Neural progenitor cell (in vitro differentiated cells): ENCODE measurements at regions not wholly inside any gene's neighbourhood (a gene's known extent, or its start where the extent isn't known, plus 50 kb on each side); places are given as distances from the start of the nearest gene placed in this dataset.
A peak's percentile ranks its signal among the peaks of the same experiment; 100 is the strongest.

Experiments used
- DNase-seq: peaks from one replicate; pipeline ENCODE4 v3.0.0-alpha.2; 2016; ENCODE audit warnings: low spot score
- H2AFZ ChIP-seq: fragments of 200-600 bp; sonication (generic); replicated peaks from 2 replicates; pipeline ENCODE4 v1.6.1; 2016; ENCODE audit warnings: antibody characterized with exemption
- H3F3A ChIP-seq: fragments of 200-600 bp; sonication (generic); 2 replicates; pipeline ENCODE4 v1.6.1; 2016; ENCODE audit warnings: antibody characterized with exemption, low read depth
- H3K27ac ChIP-seq: fragments of 200-600 bp; sonication (generic); 2 replicates; pipeline ENCODE4 v1.5.1; 2016; ENCODE audit warnings: mild to moderate bottlenecking
- H3K27me3 ChIP-seq: fragments of 200-600 bp; sonication (generic); 2 replicates; pipeline ENCODE4 v1.6.1; 2016; ENCODE audit warnings: mild to moderate bottlenecking, moderate library complexity
- H3K36me3 ChIP-seq: fragments of 200-600 bp; sonication (generic); 2 replicates; pipeline ENCODE4 v1.5.1; 2016
- H3K4me1 ChIP-seq: fragments of 200-600 bp; sonication (generic); 2 replicates; pipeline ENCODE4 v1.6.1; 2016; ENCODE audit warnings: mixed run types
- H3K4me2 ChIP-seq: fragments of 200-600 bp; sonication (generic); 2 replicates; pipeline ENCODE4 v1.6.1; 2016
- H3K4me3 ChIP-seq: fragments of 200-600 bp; sonication (generic); 2 replicates; pipeline ENCODE4 v1.5.1; 2016
- H3K79me2 ChIP-seq: fragments of 200-600 bp; sonication (generic); 2 replicates; pipeline ENCODE4 v1.6.1; 2016; ENCODE audit warnings: low read depth
- H3K9ac ChIP-seq: fragments of 200-600 bp; sonication (generic); 2 replicates; pipeline ENCODE4 v1.6.1; 2016
- H3K9me3 ChIP-seq: fragments of 200-600 bp; sonication (generic); 2 replicates; pipeline ENCODE4 v1.5.1; 2016; ENCODE audit warnings: low read depth
- H4K20me1 ChIP-seq: fragments of 200-600 bp; sonication (generic); 2 replicates; pipeline ENCODE4 v1.6.1; 2016; ENCODE audit warnings: low read depth
- H3K27ac Mint-ChIP-seq: 3 replicates; pipeline ENCODE4 v1.8.0; 2021; ENCODE audit warnings: mixed read lengths
- H3K27me3 Mint-ChIP-seq: 2 replicates; pipeline ENCODE4 v1.8.0; 2022; ENCODE audit warnings: low read depth, mild to moderate bottlenecking, inconsistent platforms, moderate library complexity, mixed read lengths; ENCODE audit not compliant: insufficient read depth
- H3K36me3 Mint-ChIP-seq: 3 replicates; pipeline ENCODE4 v1.8.0; 2021; ENCODE audit warnings: mixed read lengths
- H3K4me1 Mint-ChIP-seq: 3 replicates; pipeline ENCODE4 v1.8.0; 2021; ENCODE audit warnings: mixed read lengths
- H3K4me3 Mint-ChIP-seq: 3 replicates; pipeline ENCODE4 v1.8.0; 2021; ENCODE audit warnings: mild to moderate bottlenecking, moderate library complexity, mixed read lengths
- H3K9me3 Mint-ChIP-seq: 3 replicates; pipeline ENCODE4 v1.8.0; 2020; ENCODE audit warnings: mixed read lengths
- EZH2 ChIP-seq: fragments of 200-600 bp; sonication (generic); IDR thresholded peaks from 2 replicates; pipeline ENCODE4 v1.6.1; 2017; ENCODE audit warnings: antibody characterized with exemption, mild to moderate bottlenecking, moderate library complexity
- EZH2phosphoT487 ChIP-seq: fragments of 200-600 bp; sonication (generic); IDR thresholded peaks from 2 replicates; pipeline ENCODE4 v1.6.1; 2017; ENCODE audit warnings: antibody characterized with exemption
- TF ChIP-seq, protein P1 (sequence below): fragments of 200-600 bp; sonication (generic); IDR thresholded peaks from 2 replicates; pipeline ENCODE4 v1.5.1; 2017; ENCODE audit warnings: antibody characterized with exemption, mild to moderate bottlenecking

DNA sequence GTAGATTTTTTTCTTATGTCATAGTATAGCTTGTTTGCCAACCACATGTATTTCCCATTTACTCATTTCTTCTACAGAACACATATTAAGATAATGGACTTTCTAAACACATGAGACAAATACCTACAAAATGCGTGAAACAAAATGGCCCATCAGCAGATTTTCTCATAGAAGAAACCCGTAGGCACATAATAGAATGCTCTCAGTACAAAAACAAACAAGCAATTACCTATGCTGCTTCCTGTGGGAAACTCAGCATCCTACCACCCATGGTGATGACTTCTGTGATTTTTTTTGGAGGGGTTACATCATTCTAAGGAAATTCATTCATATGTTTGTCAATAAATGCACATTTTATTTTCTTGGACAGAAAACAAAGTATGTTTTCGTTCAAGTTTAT, 343.6 kb downstream of the SPRY1 start:
- peaks cover 6% of the 10 kb centered on the region for H3K4me1 ChIP-seq
- H3K4me3 ChIP-seq, result no peak overlapping the region
- no peaks in the 10 kb centered on the region for H3F3A ChIP-seq
- no peak overlapping the region for H3K27ac Mint-ChIP-seq
- no peaks in the 10 kb centered on the region for H4K20me1 ChIP-seq
- H3K9me3 ChIP-seq, result no peaks in the 10 kb centered on the region
- H3K27ac ChIP-seq, result no peak overlapping the region
- peaks cover 2% of the 10 kb centered on the region for H3K36me3 Mint-ChIP-seq
- no peaks in the 10 kb centered on the region for H3K36me3 ChIP-seq
- DNase-seq, result no peak
- TF ChIP-seq, protein P1, sequence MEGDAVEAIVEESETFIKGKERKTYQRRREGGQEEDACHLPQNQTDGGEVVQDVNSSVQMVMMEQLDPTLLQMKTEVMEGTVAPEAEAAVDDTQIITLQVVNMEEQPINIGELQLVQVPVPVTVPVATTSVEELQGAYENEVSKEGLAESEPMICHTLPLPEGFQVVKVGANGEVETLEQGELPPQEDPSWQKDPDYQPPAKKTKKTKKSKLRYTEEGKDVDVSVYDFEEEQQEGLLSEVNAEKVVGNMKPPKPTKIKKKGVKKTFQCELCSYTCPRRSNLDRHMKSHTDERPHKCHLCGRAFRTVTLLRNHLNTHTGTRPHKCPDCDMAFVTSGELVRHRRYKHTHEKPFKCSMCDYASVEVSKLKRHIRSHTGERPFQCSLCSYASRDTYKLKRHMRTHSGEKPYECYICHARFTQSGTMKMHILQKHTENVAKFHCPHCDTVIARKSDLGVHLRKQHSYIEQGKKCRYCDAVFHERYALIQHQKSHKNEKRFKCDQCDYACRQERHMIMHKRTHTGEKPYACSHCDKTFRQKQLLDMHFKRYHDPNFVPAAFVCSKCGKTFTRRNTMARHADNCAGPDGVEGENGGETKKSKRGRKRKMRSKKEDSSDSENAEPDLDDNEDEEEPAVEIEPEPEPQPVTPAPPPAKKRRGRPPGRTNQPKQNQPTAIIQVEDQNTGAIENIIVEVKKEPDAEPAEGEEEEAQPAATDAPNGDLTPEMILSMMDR, result no peak
- TF ChIP-seq EZH2 (no peak), EZH2phosphoT487 (no peak)
- H3K27me3 ChIP-seq, result no peaks in the 10 kb centered on the region
- H3K9ac ChIP-seq, result no peak overlapping the region
- H3K4me2 ChIP-seq, result no peak overlapping the region
- no peaks in the 10 kb centered on the region for H3K79me2 ChIP-seq
- H3K4me1 Mint-ChIP-seq, result peaks cover 12% of the 10 kb centered on the region
- no peaks in the 10 kb centered on the region for H3K27me3 Mint-ChIP-seq
- no peak overlapping the region for H2AFZ ChIP-seq
- H3K4me3 Mint-ChIP-seq, result no peak overlapping the region
- H3K9me3 Mint-ChIP-seq, result peaks cover 5% of the 10 kb centered on the region

DNA sequence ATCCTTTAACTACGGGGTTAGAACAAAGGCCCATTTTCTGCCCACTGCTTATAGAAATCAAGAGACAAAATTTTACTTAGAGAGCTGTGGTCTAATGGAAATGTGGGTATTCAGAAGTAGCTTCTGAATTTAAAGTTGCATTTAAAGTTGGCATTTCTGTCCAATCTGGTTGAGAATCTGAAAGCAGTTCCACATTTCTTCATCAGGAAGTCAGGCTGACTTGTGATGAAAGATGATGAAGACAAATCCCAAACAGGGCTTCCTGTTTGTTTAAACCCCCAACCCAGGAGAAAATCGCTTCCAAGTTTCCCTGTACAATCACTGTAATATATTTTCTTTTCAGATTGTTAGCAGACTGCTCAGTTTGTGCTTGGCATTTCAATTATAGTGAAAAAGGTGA, 345.3 kb downstream of the SPRY1 start:
- H3K9me3 Mint-ChIP-seq, result peaks cover 5% of the 10 kb centered on the region
- Histone ChIP-seq H3K4me3 (no peak overlapping the region), H3K36me3 (no peaks in the 10 kb centered on the region), H3K27ac (no peak overlapping the region), H3K27me3 (no peaks in the 10 kb centered on the region), H2AFZ (peak overlapping the region; percentile 79), H3K9me3 (no peaks in the 10 kb centered on the region), H3K4me1 (peaks cover 7% of the 10 kb centered on the region), H4K20me1 (no peaks in the 10 kb centered on the region), H3F3A (no peaks in the 10 kb centered on the region), H3K79me2 (no peaks in the 10 kb centered on the region), H3K9ac (no peak overlapping the region), H3K4me2 (no peak overlapping the region)
- no peak for DNase-seq
- TF ChIP-seq EZH2 (no peak), EZH2phosphoT487 (no peak)
- TF ChIP-seq, protein P1, result no peak
- H3K4me1 Mint-ChIP-seq, result peaks cover 15% of the 10 kb centered on the region
- peaks cover 2% of the 10 kb centered on the region for H3K36me3 Mint-ChIP-seq
- H3K4me3 Mint-ChIP-seq, result no peak overlapping the region
- H3K27me3 Mint-ChIP-seq, result no peaks in the 10 kb centered on the region
- peak overlapping the region; percentile 30 for H3K27ac Mint-ChIP-seq

DNA sequence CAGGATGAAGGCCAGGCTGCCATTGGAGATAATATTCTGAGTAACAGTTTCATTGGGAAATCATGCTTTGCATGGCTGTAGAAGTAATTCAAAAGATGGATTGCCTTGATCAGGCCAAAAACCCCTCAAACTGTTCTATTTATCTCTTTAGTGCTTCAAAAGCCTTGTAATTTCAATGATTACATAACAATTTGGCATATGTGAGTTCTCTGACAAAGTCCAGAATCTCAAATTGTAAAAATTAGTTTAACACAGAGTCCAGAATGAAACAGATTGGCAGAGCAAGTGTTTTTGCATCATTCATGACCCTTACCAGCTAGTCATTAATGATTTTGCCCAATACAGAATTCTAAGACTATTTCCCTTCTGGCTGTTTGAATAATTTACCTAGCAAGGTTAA, 347.3 kb downstream of the SPRY1 start:
- Histone ChIP-seq H3K79me2 (no peaks in the 10 kb centered on the region), H2AFZ (peak overlapping the region; percentile 1), H3F3A (no peaks in the 10 kb centered on the region), H3K4me1 (peaks cover 14% of the 10 kb centered on the region), H3K9me3 (no peaks in the 10 kb centered on the region), H3K4me2 (no peak overlapping the region), H3K36me3 (no peaks in the 10 kb centered on the region), H3K4me3 (no peak overlapping the region), H3K27me3 (peaks cover 2% of the 10 kb centered on the region), H3K9ac (no peak overlapping the region), H4K20me1 (no peaks in the 10 kb centered on the region), H3K27ac (no peak overlapping the region)
- no peak overlapping the region for H3K27ac Mint-ChIP-seq
- no peak overlapping the region for H3K4me3 Mint-ChIP-seq
- H3K27me3 Mint-ChIP-seq, result no peaks in the 10 kb centered on the region
- H3K9me3 Mint-ChIP-seq, result peaks cover 5% of the 10 kb centered on the region
- no peak for TF ChIP-seq EZH2phosphoT487
- TF ChIP-seq EZH2, result no peak
- TF ChIP-seq, protein P1, result no peak
- peaks cover 2% of the 10 kb centered on the region for H3K36me3 Mint-ChIP-seq
- H3K4me1 Mint-ChIP-seq, result peaks cover 21% of the 10 kb centered on the region
- DNase-seq, result no peak
